Pulmonary artery endothelial cell (primary cell): ENCODE measurements at regions not wholly inside any gene's neighbourhood (a gene's known extent, or its start where the extent isn't known, plus 50 kb on each side); places are given as distances from the start of the nearest gene placed in this dataset.
"Not testable (repeated sequence)": the region's sequence is repeated elsewhere in the genome, so short reads cannot be mapped to it uniquely, and the experiment has no call there.

Experiments used
- DNase-seq: peaks from one replicate; pipeline ENCODE4 v3.0.0-alpha.2; 2011; ENCODE audit warnings: low read depth, low spot score

DNA sequence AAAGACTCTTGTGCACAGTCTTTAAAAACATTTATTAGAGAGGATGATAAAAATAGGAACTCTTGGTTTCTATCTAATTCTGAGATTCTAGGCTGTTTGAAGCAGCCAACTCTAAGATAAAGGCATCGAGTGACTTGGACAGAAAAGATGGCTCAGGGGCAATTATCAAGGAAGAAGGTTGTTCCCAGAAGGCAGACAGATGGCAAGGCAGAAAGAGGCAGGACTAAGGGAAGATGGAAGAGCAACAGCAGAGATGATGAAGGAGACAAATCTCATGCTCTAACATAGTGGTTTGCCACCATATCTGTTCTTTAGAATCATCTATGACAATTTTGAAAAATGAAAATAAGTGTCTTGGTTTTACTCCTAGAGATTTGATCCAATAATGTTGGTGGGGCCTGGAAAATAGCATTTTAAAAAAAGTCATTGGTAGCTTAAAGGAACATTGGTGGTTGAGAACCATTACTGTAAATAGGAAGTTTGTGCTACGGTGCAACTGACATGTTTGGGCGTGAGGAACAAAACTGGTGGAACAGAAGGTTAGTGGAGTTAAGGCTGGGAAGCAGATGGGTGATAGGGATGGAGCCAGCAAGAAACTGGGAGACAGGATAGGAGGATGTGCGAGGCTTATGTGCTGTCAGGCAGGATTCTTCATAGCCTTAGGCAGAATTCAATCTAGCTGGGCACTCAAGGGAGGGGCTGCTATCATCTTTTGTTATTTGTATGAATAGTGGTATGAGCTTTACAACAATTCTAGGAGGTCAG, 751.1 kb downstream of the DHX35 start:
- no peak for DNase-seq

DNA sequence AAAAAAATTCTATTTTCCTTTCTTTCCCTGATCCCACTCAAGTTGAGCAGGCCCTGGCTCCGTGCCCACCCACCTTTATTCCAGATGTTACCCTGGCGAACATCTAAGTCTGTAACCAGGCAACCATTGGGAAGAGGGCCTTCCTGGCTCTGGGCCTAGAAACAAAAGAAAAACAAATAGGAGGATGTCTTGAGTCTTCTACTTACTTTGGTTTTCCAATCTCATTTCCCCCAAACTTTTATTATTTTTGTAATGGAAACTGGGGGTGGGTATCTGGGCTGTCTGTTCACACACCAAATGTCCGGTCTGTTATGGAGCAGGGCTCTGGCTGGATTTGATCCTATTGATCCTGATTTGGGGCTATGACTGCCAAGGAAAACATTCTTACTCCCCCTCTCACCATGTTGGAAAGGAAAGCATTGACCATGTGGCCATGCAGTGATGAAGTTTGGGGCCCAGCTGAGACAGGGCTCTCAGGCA, 744.1 kb downstream of the DHX35 start:
- no peak for DNase-seq

DNA sequence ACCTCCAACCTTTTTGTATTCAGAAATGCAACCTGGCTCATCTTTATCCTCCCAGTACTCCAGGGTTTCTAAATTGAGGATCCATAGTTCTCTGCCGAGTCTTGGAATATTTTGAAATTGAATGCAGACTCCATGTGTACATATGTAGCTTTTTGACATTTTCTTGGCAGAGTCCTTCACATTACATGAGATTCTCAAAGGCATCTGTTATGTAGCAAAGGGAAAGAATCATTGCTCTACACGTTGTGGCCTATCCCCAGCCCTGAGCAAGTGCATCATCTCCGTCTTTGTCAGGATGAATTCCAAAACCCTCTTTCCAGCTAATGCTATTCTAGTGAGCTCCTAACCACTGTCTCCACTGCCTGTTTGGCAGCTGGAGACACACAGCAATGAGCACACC, 742.9 kb downstream of the DHX35 start:
- no peak for DNase-seq

DNA sequence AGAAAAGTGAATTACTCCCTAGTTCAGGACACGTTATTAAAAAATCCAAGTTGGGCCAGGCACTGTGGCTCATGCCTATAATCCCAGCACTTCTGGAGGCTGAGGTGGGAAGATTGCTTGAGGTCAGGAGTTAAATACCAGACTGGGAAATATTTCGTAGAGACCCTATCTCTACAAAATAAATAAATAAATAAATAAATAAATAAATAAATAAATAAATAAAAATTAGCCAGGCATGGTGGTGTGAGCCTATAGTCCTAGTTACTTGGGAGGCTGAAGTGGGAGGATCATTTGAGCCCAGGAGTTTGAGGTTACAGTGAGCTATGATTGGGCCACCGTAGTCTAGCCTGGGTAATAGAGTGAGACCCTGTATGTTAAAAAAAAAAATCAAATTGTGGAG, 741.2 kb downstream of the DHX35 start:
- DNase-seq = not testable (repeated sequence)

DNA sequence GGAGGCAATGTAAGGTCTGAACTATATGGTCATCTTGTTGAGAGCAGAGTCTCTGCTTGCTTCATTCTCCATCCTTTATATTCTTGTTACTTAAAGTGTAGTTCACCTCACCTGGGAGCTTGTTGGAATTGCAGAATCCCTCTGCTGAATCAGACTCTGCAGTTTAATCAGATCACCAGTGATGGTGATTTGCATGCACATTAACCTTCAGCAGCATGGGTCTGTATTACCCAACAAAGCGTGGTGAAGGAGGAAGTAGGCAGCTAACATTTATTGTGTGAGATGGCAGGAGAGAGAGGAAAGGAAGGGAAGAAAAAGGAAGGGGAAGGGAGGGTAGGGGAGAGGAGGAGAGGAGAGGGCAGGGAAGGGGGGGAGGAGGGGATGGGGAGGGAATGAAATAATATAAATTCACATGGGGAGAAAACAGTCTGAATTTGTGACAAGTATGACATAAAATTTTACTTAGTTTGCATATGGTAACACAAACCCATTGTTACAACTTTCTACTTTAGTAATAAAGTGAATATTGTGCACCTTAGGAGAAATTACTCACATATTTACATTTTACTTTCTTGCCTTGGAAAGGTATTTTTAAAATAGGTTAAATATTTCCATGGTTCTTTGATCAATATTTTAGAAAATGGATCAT, 740.7 kb downstream of the DHX35 start:
- no peak for DNase-seq

DNA sequence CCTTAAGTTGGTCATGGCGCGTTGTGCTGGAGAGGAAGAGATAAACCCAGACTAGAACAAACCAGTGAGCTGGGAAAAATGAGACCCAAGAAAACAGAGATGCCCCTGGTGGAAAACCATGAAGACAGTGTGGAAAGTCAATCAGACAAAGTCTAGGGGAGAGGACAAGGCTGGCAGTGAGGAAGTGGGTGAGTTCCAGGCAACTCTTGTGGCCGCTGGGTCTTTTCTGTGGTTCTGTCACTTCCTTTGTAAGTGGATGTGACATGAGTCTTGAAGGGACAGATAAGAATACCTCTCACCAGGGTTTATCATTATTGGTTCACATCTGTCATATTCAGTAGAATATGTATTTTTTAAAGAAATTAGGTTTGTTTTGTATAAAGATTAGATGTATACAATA, 738.4 kb downstream of the DHX35 start:
- DNase-seq = no peak

DNA sequence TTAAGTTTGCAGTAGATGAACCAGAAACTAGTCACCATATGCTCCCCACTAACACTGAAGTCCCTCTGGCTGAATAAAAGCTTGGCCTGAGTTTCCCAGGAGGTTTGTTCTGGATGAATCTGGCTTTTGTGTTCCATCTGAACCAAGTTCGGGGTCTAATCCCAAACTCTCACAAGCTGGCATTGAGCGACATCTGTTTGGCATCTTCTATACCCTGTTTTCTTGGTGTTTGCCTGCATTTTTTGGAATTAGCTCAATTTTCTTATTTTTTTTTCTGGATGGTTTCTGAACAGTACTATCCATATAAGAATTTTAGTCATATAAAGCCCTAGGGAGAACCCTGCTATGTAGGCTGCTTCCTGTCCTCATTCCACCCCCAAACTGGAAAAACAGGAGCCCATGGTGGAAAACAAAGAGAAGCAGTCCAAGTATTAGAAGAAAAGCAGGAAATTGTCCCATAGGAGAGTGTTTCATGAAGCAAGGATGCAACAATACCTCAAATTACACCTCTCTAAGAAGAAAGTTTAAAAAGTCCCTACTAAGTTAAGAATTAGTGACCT, 737.1 kb downstream of the DHX35 start:
- DNase-seq = no peak

DNA sequence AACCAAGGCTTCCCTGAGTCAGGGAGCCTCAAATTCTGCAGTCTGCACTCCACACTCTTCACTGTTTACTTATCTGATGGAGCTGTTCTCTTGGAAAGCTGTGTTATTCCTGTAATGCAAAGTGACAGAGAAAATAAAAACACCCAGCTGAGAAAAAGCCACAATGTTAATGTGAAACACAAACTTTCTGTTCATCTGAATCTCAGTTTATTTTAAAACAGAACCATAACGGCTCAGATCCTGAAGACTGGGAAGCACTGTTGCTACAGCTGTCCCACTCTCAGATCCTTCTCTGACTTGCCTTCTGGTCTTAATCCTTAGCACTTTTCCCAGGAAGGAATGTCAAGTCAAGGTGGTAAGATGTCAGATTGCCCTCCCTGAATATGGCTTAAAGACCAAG, 736.6 kb downstream of the DHX35 start:
- DNase-seq = no peak

DNA sequence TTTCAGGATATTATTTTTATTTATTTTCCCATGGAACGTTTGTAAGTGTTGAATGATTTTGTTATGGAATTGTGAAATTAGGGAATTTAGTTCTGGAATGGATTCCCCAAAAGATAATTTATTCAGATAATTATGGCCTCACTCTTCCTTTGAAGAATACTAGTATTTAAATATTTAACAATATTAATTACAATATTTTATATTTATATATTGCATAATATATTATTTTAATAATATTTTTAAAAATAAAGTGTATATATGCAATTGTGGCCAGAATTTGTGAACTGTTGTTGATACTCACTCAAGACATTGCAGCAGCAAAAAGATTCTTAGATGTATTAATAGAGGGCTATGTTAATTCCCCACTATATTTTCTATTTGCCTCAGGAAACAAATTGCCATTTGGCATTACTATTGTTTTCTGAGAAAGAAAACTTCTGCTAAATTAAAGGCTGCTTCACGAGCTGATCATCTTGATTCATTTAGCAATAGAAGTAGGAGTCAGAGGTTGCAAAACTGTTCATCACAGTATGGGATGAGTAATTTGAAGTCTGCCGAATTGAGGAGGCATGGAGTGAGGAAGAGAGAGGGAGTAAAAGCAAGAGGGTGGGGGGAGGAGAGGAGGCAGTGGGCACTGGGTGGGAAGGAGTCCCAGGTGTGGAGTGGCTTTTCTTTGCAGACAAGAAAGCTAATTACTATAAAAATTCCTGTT, 729.2 kb downstream of the DHX35 start:
- DNase-seq = no peak

DNA sequence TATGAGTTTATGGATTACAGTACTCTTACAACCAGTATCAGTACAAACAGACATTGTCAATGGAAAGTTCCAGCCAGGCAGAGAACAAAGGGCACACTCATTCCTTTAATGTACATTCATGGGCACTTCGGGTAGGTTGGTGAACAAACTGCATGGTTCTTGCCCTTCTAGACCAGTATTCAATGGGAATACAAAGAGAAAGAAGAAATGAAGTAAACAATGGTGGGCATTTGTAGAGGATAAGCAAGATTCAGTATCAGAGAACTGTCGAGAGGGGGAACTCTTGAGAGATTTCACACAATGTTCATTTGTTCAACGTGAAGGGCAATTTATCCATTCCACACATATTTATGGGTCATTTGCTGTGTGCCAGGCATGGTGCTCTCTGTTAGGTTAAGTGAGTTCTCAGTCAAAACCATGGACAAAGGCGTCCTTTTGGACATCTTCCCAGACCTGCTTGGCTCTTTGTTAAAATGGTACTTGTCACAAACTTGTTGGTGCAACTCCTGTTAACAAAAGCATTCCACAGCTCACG, 714.8 kb downstream of the DHX35 start:
- no peak for DNase-seq

DNA sequence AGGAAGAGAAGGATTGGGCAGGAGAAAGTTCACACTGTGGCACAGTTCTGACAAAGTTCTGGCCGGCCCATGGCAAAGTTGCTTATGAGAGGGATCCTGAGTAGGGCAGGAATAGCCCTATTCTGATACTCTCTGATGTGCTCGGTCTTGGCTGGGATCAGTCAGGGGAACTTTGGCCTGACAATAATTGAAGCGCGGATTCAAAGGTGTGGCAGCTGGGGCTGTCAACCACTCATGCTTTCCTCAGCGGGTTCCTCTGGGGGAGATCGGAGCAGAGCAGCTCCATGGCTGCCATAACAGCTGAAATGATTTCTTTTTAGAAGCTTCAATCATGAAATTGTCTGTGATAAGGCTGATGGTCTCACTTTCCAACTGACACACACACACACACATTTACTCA, 714.1 kb downstream of the DHX35 start:
- DNase-seq = no peak

DNA sequence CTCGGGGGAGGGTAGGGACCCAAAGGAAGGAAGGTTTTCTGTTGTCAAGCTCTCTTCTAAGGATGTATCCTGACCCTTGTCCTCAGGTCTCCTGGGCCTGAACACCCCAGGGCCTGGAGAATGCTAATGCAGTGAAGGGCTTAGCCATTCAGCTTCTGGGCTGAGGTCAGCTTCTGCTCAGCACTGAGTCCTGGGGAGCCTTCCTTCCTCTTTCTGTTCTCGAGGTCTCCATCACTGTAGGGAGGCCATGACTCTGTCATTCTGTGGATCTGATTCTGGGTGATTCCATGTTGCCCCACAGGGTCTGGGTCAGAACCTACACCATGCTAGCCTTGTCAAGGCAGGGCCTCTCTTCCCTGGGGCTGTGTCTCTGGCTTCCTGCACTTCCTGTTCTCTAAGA, 712.7 kb downstream of the DHX35 start:
- DNase-seq = no peak

DNA sequence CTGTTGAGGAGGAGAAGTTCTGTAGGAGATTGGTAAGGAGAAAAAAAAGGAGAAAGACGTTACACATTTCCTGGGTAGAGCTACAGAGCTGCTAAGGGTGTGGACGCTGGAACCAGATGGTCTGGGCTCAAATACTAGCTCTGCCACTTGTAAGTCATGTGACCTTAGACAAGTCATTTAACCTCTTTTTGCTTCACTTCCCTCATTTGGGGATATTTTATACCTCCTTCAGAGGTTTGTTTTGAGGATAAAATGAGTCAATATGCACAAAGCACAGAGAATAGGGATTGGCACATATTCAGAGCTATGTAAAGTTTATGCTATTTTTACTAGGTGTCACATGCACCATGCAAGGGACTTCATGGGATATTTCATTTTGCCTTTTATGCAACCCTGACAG, 708.8 kb downstream of the DHX35 start:
- DNase-seq = no peak

DNA sequence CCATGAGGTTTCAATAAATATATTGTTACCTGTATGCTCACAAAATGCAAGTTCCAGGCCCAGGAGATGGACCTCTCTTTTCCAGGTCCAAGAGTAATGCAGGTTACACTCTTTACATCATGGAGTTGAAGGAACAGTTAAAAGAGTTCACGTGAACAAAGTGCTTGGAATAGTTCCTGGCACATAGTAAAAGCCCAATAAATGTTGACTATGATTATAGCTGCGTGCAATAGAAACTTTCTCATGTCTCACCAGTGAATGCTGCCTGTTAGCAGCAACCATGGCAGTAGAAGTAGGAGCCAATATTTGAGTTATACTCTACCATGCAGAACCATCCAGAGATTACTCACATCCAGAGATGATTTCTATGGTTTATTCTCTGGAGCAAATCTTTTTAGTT, 707.5 kb downstream of the DHX35 start:
- DNase-seq = no peak

DNA sequence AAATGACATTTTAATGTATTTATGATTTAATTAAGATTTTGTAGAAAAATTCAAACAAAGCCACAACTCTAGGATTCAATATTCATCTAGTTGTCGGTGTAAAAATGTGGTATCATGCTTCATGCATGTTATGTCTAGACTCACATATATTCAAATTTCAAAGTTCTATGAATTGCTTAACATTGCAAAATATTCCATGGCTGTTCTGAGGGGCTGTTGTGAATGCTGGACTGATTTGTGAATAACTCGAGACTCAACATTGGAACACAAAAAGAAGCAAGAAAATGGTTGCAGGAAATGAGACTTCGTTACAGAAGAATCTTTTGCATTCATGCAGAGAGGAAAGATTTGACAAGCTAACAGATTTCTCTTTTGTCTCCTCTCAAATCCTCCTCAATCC, 705.9 kb downstream of the DHX35 start:
- no peak for DNase-seq

DNA sequence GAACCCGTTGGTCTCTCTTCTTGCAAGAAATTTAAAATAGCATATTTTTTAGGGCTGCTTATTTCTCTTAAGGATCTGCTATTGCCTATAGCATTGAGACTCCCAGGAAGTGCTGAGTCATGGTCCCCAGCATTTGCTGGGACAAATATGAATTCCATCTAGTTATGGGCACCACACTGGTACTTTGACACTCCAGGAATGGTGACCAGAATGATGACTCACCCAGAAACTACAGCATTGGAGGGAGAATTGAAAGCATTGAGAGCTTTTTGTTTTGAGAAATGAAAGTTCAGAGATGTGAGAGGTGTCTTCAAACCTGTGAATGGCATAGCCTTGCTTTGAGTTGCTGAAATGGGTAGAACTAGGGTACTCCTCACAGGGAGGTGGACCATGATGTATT, 699.7 kb downstream of the DHX35 start:
- DNase-seq = no peak

DNA sequence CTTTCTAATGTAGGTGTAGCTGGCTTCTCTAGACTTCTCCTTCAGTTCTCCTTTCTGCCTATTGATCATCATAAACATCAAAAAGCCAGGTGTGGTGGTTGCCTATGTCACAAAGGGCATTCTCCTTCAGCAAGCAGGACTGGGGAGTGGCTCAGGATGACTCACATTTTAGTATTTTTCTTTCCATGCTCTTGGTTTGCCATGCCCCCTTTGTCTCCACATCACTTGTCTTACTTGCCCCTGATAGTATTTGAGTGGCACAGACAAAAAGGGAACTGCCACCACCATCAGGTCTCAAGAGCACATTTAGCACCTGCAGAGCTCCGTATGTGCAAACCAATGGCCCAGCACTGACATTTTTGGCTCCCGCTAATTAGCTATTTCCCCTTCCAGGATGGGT, 698.8 kb downstream of the DHX35 start:
- no peak for DNase-seq

DNA sequence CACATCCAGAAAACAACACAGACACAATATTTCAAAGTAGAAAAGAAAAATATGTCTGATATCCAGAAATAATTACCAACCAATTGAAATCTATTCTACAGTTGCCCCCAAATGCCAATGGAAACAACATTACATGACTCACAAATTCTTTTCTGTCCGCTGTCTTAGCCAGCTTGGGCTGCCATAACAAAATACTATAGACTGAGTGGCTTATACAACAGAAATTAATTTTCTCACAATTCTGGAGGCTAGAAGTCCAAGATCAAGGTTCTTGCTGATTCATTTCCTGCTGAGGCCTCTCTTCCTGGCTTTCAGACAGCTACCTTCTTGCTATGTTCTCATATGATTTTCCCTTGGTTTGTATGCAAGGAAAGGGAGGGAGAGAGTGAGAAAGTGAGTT, 698.1 kb downstream of the DHX35 start:
- peak; percentile 8 for DNase-seq

DNA sequence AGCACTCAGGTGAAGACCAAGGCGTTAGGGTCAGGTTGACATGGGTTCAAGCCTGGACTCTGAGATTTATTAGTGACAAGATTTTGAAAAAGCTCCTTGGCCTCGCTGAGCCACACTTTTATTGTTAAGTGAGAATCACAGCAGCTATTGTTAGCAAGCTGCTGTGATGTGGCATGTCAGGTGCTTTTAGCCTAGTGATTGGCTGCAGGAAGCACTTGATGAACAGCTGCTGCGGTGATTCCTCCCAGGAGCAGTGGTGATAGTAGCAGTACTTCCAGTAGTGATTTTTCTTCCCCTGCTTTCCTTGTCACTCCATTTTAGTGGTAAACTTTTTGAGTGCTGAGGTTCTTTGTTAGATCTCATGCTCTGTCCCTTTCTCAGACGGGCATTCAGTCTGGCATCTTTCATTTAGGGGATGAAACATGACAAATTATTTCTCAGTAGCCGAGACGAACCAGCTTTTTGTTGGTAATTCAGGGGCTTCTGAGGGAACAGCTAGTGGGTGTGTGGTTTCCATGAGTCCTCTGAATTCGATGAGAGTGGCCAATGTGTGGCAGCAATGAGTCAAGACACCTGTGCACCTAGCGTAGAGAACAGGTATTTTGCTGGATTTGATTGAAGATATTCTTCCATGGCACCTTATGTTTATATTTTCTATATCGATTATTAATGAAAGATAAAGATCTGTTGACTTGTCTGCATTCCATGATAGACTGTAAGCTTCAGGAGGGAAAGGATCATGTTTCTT, 696.7 kb downstream of the DHX35 start:
- no peak for DNase-seq

DNA sequence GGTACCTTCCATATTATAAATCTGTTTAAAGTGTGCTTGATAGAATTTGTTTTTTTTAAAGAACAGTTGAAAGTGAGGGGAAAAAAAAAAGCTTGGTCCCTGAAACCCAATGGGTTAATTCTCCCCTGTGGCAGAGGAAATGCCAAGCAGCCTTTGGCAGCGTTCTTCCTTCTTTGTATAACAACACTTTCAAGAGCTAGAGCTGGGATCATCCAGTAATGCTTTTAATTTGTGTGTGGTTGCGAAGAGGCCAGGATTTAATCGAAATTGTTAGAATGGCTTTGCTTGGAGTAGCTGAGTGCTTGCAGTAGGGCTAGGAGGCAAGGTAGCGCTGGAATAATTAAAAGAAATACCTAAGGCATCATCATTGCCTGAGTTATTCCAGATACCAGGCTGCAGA, 692.0 kb downstream of the DHX35 start:
- no peak for DNase-seq

DNA sequence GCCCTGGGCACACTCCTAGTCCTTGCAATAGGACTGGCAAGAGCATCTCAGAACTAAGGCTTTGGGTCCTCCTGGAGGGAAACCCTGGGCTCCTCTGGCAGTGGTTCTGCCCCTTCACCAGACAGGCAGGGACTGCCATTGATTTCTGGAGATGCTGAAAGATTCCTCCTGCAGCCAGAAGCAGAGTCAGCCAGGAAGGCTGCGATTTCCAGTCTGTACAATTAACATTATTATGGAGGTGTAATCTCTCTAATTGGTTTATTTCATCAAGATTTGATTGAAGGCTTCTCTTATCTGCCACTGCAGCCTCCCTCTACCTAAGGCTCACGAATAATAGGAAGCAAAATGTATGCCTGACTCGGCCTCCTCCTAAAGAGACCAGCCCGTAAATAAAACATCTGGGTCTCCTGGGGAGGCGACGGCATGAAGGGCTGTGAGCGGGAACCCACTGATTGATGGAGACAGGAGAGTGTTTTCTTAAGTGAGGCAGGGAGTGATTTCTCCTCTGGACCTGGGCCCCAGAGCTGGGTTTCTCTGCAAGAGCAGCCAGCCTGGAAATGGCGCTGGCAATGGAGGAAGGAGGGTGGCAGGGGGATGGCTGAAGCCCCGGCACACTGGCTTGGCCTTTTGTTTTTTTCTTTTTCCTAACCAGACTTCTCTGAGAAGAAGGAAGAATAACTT, 689.6 kb downstream of the DHX35 start:
- DNase-seq = no peak
